ENCODE measurements at regions not wholly inside any gene's neighbourhood (a gene's known extent, or its start where the extent isn't known, plus 50 kb on each side); places are given as distances from the start of the nearest gene placed in this dataset.
A peak's percentile ranks its signal among the peaks of the same experiment; 100 is the strongest.

GRCh38 chr6:138685781-138686180, 87.8 kb upstream of the CCDC28A start:
- in situ Hi-C loops (cut with MboI), result no loop called here
- TF ChIP-seq CREM (IDR thresholded peaks at IDR 0.05; ENCODE audit: low read depth), result no peak
- TF ChIP-seq PAX5 (IDR thresholded peaks at IDR 0.05; ENCODE audit: borderline replicate concordance, low read depth, low read length), result no peak
- TF ChIP-seq ZZZ3 (IDR thresholded peaks at IDR 0.05; ENCODE audit: control insufficient read depth, insufficient read length, low read depth), result no peak
- TF ChIP-seq POLR2A (IDR thresholded peaks at IDR 0.05; ENCODE audit: low read depth, low read length), result no peak
- TF ChIP-seq POLR2AphosphoS2 (IDR thresholded peaks at IDR 0.05; ENCODE audit: low read depth, low read length), result no peak

GRCh38 chr6:138688580-138688979, 85.0 kb upstream of the CCDC28A start:
- WGBS (ENCODE audit: insufficient coverage, insufficient replicate concordance, low lambda C conversion rate, missing lambda C conversion rate), result 38% methylated on average over 4 of the region's 4 CpGs
- H3K27me3 ChIP-seq (replicated peaks in 1 of 2; ENCODE audit: control insufficient read depth in 2 of 2, insufficient read depth in 2 of 2, low read length in 1 of 2), result no peaks in the 10 kb centered on the region
- no peak overlapping the region for H3K4me2 ChIP-seq (ENCODE audit: control insufficient read depth, insufficient read depth)
- in situ Hi-C loops (cut with MboI), result no loop called here
- RAD21 ChIA-PET (ENCODE audit: unreplicated experiment), result interaction anchor here (1.0 to 1.2 kb wide), 2 partner anchors 8 to 97 kb away, joined by 4 to 5 read pairs; no protein-coding TSS in a partner anchor
- H3K27ac ChIP-seq (ENCODE audit: control insufficient read depth, insufficient read depth), result no peak overlapping the region
- ATAC-seq (no peak), FAIRE-seq (no peak), DNase-seq (ENCODE audit: low read depth, low spot score) (no peak)
- POLR2A ChIA-PET, result interaction anchor here (1.0 kb wide), 1 partner anchor 14 kb away, joined by 5 read pairs; no protein-coding TSS in a partner anchor
- no peak overlapping the region for H2AFZ ChIP-seq (ENCODE audit: control insufficient read depth, low read depth, low read length)
- H3K9me3 ChIP-seq (replicated peaks; ENCODE audit: control insufficient read depth, insufficient read depth, low read length), result no peaks in the 10 kb centered on the region; the same call in 2 of the 3 replicates
- no peak overlapping the region for H3K9ac ChIP-seq (ENCODE audit: control insufficient read depth, insufficient read depth, low read length)
- intact Hi-C loops (cut with micrococcal nuclease; ENCODE audit: unreplicated experiment), result no loop called here
- no peaks in the 10 kb centered on the region for H3K79me2 ChIP-seq (ENCODE audit: control insufficient read depth, insufficient read depth, low read length)
- no peaks in the 10 kb centered on the region; a peak in 1 of 4 replicates for H3K36me3 ChIP-seq (ENCODE audit: control insufficient read depth in 2 of 2, insufficient read depth in 2 of 2, low read length in 1 of 2)
- SMC1A ChIA-PET (ENCODE audit: uncharacterized antibody, unreplicated experiment), result interaction anchor here (1.0 to 6.4 kb wide), 5 partner anchors 15 to 97 kb away, joined by 3 to 57 read pairs (median 9); no protein-coding TSS in a partner anchor
- BruUV-seq (replicated peaks), result no TSS peak
- H4K20me1 ChIP-seq (ENCODE audit: control insufficient read depth, insufficient read depth), result no peaks in the 10 kb centered on the region
- H3K4me3 ChIP-seq, result no peak overlapping the region
- CTCF ChIA-PET, result interaction anchor here (1.0 to 7.2 kb wide), 10 partner anchors 12 to 180 kb away, joined by 3 to 89 read pairs (median 4); no protein-coding TSS in a partner anchor
- TF ChIP-seq BRCA1 (IDR thresholded peaks at IDR 0.05; ENCODE audit: low read depth, low read length), result no peak
- TF ChIP-seq ZSCAN29 (IDR thresholded peaks at IDR 0.05), result no peak
- no peak for TF ChIP-seq ZBED1 (IDR thresholded peaks at IDR 0.05; ENCODE audit: borderline replicate concordance)
- no peak for TF ChIP-seq NKRF (conservative IDR thresholded peaks at IDR 0.05)
- no peak for TF ChIP-seq DPF2 (IDR thresholded peaks at IDR 0.05)
- TF ChIP-seq ZBTB33 (IDR thresholded peaks at IDR 0.05), result no peak
- no peak for TF ChIP-seq BACH1 (IDR thresholded peaks at IDR 0.05; ENCODE audit: borderline replicate concordance)
- no peaks in the 10 kb centered on the region for H3K4me1 ChIP-seq (ENCODE audit: control insufficient read depth, insufficient read depth, low read length)

More at GRCh38 chr6:138685781-138686180, 87.8 kb upstream of the CCDC28A start:
- Histone ChIP-seq H3K9ac (ENCODE audit: control insufficient read depth, insufficient read depth, low read length) (no peak overlapping the region), H3K27me3 (replicated peaks in 1 of 2; ENCODE audit: control insufficient read depth in 2 of 2, insufficient read depth in 2 of 2, low read length in 1 of 2) (no peaks in the 10 kb centered on the region), H3K79me2 (ENCODE audit: control insufficient read depth, insufficient read depth, low read length) (no peaks in the 10 kb centered on the region), H3K4me2 (ENCODE audit: control insufficient read depth, insufficient read depth) (no peak overlapping the region), H3K9me3 (replicated peaks; ENCODE audit: control insufficient read depth, insufficient read depth, low read length) (no peaks in the 10 kb centered on the region), H3K4me3 (no peak overlapping the region), H3K27ac (ENCODE audit: control insufficient read depth, insufficient read depth) (no peak overlapping the region), H3K4me1 (ENCODE audit: control insufficient read depth, insufficient read depth, low read length) (no peaks in the 10 kb centered on the region), H3K36me3 (ENCODE audit: control insufficient read depth in 2 of 2, insufficient read depth in 2 of 2, low read length in 1 of 2) (no peaks in the 10 kb centered on the region; a peak in 1 of 4 replicates), H4K20me1 (ENCODE audit: control insufficient read depth, insufficient read depth) (no peaks in the 10 kb centered on the region), H2AFZ (ENCODE audit: control insufficient read depth, low read depth, low read length) (no peak overlapping the region)
- ATAC-seq (peak; percentile 55), FAIRE-seq (no peak), DNase-seq (ENCODE audit: low read depth, low spot score) (no peak)
- CTCF ChIA-PET, result interaction anchor here (1.1 to 2.4 kb wide), 8 partner anchors 10 to 94 kb away, joined by 3 to 17 read pairs (median 6); no protein-coding TSS in a partner anchor
- RAD21 ChIA-PET (ENCODE audit: unreplicated experiment), result interaction anchor here (1.0 to 2.1 kb wide), 7 partner anchors 13 to 396 kb away, joined by 3 to 7 read pairs (median 4); no protein-coding TSS in a partner anchor
- SMC1A ChIA-PET (ENCODE audit: uncharacterized antibody, unreplicated experiment), result interaction anchor here (0.8 to 2.6 kb wide), 11 partner anchors 9 to 97 kb away, joined by 3 to 19 read pairs (median 4); no protein-coding TSS in a partner anchor
- intact Hi-C loops (cut with micrococcal nuclease; ENCODE audit: unreplicated experiment), result no loop called here
- POLR2A ChIA-PET, result interaction anchor here (1.0 to 2.1 kb wide), 4 partner anchors 12 to 94 kb away, joined by 3 to 7 read pairs (median 4); no protein-coding TSS in a partner anchor
- BruUV-seq (replicated peaks), result no TSS peak

All from GM12878 (cell line).